HG02981 (cell line): ENCODE measurements at regions not wholly inside any gene's neighbourhood (a gene's known extent, or its start where the extent isn't known, plus 50 kb on each side); places are given as distances from the start of the nearest gene placed in this dataset.
"Not testable (repeated sequence)": the region's sequence is repeated elsewhere in the genome, so short reads cannot be mapped to it uniquely, and the experiment has no call there.

Experiments used
- ATAC-seq: cut with Tn5 transposase; IDR thresholded peaks from one replicate; pipeline ENCODE4 v1.9.1; 2021; ENCODE audit warnings: mild to moderate bottlenecking, moderate library complexity; ENCODE audit not compliant: unreplicated experiment

DNA sequence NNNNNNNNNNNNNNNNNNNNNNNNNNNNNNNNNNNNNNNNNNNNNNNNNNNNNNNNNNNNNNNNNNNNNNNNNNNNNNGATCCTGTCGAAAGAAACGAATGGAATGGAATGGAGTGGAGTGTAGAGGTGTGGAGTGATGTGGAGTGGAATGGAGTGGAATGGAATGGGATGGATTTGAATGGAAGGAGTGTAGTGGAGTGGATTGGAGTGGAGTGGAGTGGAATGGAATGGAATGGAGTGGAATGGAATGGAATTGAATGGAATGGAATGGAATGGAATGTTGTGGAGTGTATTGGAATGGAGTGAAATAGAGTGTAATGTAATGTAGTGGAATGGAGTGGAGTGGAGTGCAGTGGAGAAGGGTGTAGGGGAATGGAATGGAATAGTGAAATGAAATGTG, 1275.4 kb upstream of the TPTE start:
- peak; percentile 11 for ATAC-seq

GRCh38 chr21:9246481-9247289, 1274.7 kb upstream of the TPTE start:
- ATAC-seq: peak; percentile 41

- ATAC-seq: peak; percentile 9
Observed at GRCh38 chr21:9247290-9247613, 1274.1 kb upstream of the TPTE start.

DNA sequence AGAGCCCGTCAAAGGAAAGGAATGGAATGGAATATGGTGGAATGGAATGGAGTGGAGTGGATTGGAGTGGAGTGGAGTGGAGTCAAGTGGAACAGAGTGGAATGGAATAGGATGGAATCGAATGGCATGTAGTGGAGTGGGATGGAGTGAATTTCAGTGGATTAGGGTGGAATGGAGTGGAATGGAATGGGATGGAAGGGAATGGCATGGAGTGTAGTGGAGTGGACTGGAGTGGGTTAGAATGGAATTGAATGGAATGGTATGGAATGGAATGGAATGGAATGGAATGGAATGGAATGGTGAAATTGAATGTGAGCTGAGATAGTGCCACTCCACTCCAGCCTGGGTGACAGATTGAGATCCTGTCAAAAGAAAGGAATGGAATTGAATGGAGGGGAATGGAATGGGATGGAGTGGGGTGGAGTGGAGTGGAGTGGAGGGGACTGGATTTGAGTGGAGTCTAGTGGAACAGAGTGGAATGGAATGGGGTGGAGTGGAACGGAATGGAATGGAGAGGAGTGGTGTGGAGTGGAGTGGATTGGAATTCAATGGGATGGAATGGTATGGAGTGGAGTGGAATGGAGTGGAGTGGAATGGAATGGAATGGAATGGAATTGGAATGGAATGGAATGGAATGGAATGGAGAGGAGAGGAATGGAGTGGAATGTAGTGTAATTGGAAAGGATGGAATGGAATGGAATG, 1273.6 kb upstream of the TPTE start:
- ATAC-seq: not testable (repeated sequence)
